CD4-positive, alpha-beta T cell treated with Interleukin-6 for 4 hours (primary cell): ENCODE measurements at regions not wholly inside any gene's neighbourhood (a gene's known extent, or its start where the extent isn't known, plus 50 kb on each side); places are given as distances from the start of the nearest gene placed in this dataset.

Source experiments
- DNase-seq: peaks from one replicate; pipeline ENCODE4 v3.0.0-alpha.2; 2020; ENCODE audit warnings: mixed read lengths

DNA sequence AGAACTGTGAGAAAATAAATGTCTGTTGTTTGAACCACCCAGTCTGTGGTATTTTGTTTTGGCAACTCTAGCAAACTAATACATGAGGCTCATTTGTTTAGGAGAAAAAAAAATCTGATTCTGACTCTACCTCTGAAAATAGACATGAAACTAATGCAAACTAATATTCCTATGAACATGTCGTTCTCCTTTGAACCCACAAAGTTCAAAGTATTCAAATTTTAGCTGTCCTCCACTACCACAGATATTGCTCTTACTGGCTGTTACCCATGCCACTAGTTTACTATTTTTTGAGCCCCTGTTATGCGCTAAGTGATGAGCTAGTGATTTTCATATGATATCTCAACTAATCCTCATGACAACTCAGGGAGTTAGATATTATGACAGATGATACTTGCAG is 58.8 kb upstream of the ZNF804B start:
- no peak for DNase-seq

GRCh38 chr7:88694207-88694606 is 65.3 kb upstream of the ZNF804B start:
- DNase-seq = no peak

DNA sequence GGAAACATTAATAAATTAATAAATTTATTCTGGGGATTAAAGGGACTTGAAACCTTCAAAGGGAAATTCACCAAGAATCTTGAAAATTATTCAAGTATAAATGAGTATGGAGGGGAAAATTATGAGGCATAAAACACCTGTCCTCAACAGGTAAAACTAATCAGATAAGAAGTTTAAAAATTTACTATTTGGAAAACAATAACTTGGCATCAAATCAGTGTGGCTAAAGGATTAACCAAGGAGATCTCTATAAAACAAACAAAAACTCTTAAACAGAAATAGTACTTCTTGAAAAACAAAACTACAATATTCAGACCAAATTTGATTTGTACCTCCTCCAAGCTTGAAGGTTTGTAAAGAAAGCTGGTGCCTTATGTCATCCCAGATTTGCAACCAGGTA is 66.4 kb upstream of the ZNF804B start:
- DNase-seq = no peak

- DNase-seq = no peak
Measured at GRCh38 chr7:88692493-88692892, 67.0 kb upstream of the ZNF804B start.

DNA sequence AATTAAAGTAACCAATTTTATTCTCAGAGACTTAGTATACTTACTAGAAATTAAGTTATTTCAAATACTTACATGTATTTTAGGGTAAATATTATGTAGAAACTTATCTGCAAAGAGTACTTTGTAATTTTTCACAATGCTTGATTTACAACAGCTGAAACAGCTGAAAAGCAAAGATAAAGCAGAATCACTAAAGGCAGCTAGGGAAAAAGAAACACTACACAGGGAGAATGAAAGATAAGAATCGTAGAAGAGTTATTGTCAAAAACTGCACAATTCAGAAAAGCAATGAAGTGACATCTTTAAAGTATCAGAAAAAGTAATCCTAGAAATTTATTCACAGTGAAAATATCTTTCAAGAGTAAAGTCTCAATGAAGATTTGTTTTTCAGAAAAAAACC is 69.7 kb upstream of the ZNF804B start:
- DNase-seq = no peak

- no peak for DNase-seq
Measured at GRCh38 chr7:88688222-88688621, 71.3 kb upstream of the ZNF804B start.

- no peak for DNase-seq
Measured at GRCh38 chr7:88686468-88687229, 72.9 kb upstream of the ZNF804B start.

DNA sequence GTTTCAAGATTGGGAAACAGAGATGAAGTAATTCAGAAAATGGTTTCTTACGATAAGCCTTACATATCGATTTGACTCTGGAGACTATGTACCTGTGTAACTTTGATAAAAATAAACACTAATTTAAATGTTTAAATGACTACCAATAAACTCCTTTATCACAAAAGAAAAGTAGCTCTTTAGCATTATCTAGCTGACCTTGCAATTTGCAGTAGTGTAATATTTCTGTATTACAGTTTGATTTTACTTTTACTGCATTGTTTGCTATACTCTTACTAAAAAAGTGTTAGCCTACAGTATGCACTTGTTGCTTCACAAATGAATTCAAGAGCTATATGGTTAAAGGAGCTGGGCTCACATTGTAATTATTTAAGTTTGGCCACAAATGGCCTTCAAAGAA is 77.8 kb upstream of the ZNF804B start:
- DNase-seq = no peak

GRCh38 chr7:88670536-88670935 is 89.0 kb upstream of the ZNF804B start:
- no peak for DNase-seq

DNA sequence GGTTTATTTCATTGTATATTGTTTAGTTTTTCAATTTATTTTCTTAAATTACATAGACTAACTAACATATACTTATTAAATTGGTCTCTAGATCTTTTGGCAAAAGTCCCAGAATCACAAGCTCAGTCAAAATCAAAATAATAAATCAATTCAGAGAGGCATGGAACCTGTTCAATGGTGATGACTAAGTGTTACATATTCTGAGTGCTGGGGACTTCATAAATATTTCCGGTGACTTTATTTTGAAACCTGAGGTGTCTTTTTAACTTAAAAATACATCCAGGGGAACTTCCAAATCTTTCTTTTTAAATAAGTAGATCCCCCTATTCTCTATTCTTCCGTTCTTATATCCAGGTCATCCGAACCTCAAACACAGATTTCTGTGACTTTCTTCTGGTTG is 89.6 kb upstream of the ZNF804B start:
- no peak for DNase-seq

DNA sequence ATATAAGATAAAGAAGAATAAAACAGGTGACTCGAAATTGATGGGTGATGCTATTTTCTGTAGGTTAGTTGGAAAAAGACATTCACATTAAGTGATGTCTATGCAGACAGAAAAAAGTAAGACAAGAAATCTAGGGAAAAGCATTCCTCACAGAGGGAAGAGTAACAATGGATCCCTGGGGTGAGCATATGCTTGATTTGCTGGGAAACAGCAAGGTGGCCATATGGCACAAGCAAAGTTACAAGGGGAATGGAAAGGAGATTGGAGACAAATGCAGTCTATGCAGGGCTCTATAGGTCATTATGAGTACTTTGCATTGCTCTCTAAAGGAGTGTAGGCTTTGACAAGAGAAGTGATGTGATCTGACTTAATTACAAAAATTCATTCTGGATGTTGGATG is 90.9 kb upstream of the ZNF804B start:
- DNase-seq = no peak

- DNase-seq = no peak
Measured at GRCh38 chr7:88666626-88667025, 92.9 kb upstream of the ZNF804B start.

DNA sequence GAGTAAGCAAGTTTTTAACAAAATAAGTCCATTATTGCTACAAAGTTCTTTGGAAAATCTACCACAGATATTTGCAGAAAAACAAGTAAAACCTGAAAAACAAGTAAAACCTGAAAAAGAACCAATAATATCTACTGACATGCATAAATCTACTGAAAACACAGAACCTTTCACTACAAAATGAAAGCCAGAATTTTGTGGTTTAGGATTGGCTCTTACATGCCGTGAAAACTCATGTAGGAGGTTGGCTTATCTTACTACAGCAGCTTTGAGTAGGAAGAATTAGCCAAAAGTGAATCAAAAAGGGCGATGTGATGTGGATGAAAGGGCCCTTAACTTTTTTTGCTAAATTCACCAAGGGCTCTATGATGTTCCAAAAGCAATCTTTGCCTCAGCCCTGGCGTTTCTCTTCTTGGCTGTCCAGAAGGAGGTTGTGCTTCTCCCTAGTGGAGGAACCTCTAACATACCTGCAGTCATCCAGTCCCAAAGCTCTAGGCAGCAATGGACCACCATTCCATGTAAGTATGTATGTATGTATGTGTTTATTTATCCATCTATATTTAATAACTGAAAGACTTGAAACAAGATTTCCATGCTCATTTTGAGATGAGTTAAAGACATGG is 93.5 kb upstream of the ZNF804B start:
- DNase-seq = no peak

GRCh38 chr7:88664630-88665233 is 94.8 kb upstream of the ZNF804B start:
- no peak for DNase-seq

DNA sequence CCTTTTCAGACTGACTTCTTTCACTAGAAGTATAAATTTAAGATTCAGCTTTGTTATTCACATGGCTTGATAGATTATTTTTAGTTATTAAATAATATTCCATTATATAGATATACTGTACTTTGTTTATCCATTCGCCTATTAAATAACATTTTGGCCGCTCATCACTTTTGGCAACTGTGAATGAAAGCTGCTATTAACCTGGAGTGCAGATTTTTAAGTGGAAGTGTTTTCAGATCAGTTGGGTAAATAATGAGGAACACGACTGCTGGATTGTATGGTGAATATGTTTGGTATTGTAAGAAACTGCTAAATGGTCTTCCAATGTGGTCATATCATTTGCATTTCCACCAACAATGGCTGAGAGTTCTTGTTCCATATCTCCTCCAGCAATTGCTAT is 97.6 kb upstream of the ZNF804B start:
- DNase-seq = no peak

GRCh38 chr7:88647825-88648224 is 111.7 kb upstream of the ZNF804B start:
- no peak for DNase-seq

- DNase-seq = no peak
Measured at GRCh38 chr7:88638583-88638982, 120.9 kb upstream of the ZNF804B start.

GRCh38 chr7:88637795-88638194 is 121.7 kb upstream of the ZNF804B start:
- DNase-seq = no peak

GRCh38 chr7:88635149-88635548 is 124.4 kb upstream of the ZNF804B start:
- DNase-seq = no peak

DNA sequence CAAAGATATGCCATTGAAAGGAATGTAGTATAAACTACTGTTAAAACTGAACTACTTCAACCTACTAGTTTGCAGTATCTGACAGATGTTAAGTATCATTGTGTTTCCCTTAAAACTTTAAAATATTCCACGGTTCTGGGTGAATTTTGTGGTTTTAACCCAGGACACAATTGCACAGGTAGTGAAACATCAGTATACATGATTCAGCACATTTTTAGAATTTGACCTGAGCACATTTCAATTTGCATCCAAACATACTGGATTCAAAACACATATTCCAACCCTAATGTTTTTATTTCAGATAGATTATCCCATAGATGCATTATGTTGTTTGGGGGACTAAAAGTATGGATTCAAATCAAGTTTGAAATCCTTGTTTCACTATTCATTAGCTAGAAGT is 129.9 kb upstream of the ZNF804B start:
- DNase-seq = no peak

- DNase-seq = no peak
Measured at GRCh38 chr7:88628363-88629085, 131.0 kb upstream of the ZNF804B start.

DNA sequence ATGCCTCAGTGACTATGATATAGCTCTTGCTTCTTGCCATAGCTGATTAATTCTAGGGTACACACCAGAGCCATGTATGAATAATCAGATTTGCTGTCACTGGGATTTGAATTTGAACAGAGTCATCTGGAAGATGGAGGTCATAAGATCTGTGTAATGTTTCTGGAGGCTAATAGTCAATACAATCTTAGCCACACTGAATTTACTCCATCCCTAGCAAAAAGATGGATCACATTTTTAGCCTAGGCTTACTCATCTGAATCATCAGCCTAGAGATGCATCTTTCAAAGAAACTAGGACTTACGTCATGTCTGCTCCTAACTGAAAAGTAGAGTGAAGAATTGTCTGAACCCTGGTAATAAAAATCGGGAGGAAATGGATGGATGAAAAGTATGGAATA is 142.3 kb upstream of the ZNF804B start:
- DNase-seq = no peak

DNA sequence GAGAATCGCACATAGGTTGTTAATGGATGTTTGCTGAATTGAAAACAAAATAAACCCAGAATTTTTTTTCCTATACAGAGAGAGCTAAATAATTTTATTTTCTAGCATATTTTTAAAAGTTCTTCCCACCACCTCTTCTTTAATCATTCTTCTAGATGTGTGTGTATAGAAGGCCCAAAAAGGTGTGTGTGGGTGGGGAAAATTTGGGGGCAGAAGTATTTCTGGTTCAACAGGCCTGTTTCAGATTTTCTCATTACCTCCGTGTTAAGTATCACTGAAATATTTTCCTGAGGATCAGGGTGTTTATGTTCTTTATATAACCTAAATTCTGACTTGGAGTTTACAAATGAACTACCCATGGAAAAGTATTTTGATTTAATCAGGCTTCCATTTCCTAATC is 144.2 kb upstream of the ZNF804B start:
- DNase-seq = no peak

DNA sequence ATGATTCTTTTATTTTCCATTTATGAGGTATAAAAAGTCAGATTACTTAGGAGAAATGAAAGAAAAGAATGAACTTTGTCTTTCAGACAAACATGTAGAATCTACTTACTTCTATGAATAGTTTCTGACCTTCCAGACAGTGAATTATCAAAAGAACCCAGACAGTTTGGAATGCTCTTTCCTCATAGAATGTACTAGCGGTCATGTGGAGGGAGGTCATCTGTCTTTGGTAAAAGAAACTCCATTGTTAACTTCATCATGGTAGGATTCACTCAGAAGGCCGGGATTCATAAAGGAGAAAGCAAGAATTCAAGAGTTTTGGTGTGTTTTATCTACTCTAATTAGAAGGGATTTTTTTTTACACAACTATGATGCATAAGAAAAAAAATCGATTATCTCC is 144.8 kb upstream of the ZNF804B start:
- no peak for DNase-seq
